Suprapubic skin (tissue), 4 donors: ENCODE measurements at regions not wholly inside any gene's neighbourhood (a gene's known extent, or its start where the extent isn't known, plus 50 kb on each side); places are given as distances from the start of the nearest gene placed in this dataset.

Experiments
- EP300 ChIP-seq: sonication (generic); formaldehyde crosslinking; IDR thresholded peaks from one replicate; pipeline ENCODE4 v1.6.1; 2017; ENCODE audit warnings: antibody characterized with exemption
- POLR2A ChIP-seq, 2 donors: fragments of 450-650 bp; IDR thresholded peaks; one replicate each; pipeline ENCODE4 v1.6.1; 2017; ENCODE audit warnings: antibody characterized with exemption in 2 of 2, mild to moderate bottlenecking in 2 of 2, moderate library complexity in 2 of 2
- POLR2AphosphoS5 ChIP-seq, 3 donors: sonication (generic); formaldehyde crosslinking; IDR thresholded peaks; one replicate each; pipeline ENCODE4 v1.6.1; 2017; ENCODE audit warnings: antibody characterized with exemption in 3 of 3
- TF ChIP-seq, protein P1 (sequence below), 2 donors: fragments of 200-600 bp in 1 of 2; fragments of 450-650 bp in 1 of 2; sonication (generic) in 1 of 2; IDR thresholded peaks; one replicate each; pipeline ENCODE4 v1.5.1; 2016 to 2019; ENCODE audit warnings: antibody characterized with exemption in 2 of 2, mild to moderate bottlenecking in 1 of 2, moderate library complexity in 1 of 2

GRCh38 chr6:125584468-125584939 is 164.9 kb upstream of the HEY2 start:
- TF ChIP-seq, protein P1, sequence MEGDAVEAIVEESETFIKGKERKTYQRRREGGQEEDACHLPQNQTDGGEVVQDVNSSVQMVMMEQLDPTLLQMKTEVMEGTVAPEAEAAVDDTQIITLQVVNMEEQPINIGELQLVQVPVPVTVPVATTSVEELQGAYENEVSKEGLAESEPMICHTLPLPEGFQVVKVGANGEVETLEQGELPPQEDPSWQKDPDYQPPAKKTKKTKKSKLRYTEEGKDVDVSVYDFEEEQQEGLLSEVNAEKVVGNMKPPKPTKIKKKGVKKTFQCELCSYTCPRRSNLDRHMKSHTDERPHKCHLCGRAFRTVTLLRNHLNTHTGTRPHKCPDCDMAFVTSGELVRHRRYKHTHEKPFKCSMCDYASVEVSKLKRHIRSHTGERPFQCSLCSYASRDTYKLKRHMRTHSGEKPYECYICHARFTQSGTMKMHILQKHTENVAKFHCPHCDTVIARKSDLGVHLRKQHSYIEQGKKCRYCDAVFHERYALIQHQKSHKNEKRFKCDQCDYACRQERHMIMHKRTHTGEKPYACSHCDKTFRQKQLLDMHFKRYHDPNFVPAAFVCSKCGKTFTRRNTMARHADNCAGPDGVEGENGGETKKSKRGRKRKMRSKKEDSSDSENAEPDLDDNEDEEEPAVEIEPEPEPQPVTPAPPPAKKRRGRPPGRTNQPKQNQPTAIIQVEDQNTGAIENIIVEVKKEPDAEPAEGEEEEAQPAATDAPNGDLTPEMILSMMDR (IDR thresholded peaks at IDR 0.05), result no peak
- TF ChIP-seq POLR2A (IDR thresholded peaks at IDR 0.05) (no peak), EP300 (no peak), POLR2AphosphoS5 (IDR thresholded peaks at IDR 0.05) (no peak)
